Panc1 (cell line): ENCODE measurements at regions not wholly inside any gene's neighbourhood (a gene's known extent, or its start where the extent isn't known, plus 50 kb on each side); places are given as distances from the start of the nearest gene placed in this dataset.

Source experiments
- ATAC-seq: fragments of 200-7000 bp; cut with Tn5 transposase; 2 replicates; pipeline ENCODE4 v1.9.1; 2020; ENCODE audit warnings: mild to moderate bottlenecking, moderate library complexity
- BruUV-seq: library from RNA; stranded (reverse); fragments of 400-500 nt; replicated peaks from 2 replicates; lab custom pipeline; 2021; lab: Mats Ljungman, UMichigan
- CTCF ChIA-PET: fragments of 300-600 bp; sonication (Branson Sonifier 250); formaldehyde crosslinking; loops from one replicate; lab custom pipeline; 2022; ENCODE audit warnings: antibody characterized with exemption; lab: Charles Lee
- POLR2A ChIA-PET: fragments of 300-600 bp; sonication (Branson Sonifier 250); formaldehyde crosslinking; loops from one replicate; lab custom pipeline; 2022; ENCODE audit warnings: antibody characterized with exemption; lab: Charles Lee
- DNase-seq: peaks from one replicate; pipeline ENCODE4 v3.0.0-alpha.2; 2010; ENCODE audit warnings: low read depth, low spot score
- H3K27ac ChIP-seq: 2 replicates; pipeline ENCODE4 v1.5.1; 2011; ENCODE audit warnings: mild to moderate bottlenecking, low read length, inconsistent platforms
- H3K27me3 ChIP-seq: fragments of 200-500 bp; sonication (Bioruptor generic); 2 replicates; pipeline ENCODE4 v1.6.0; 2014; ENCODE audit warnings: low read length, inconsistent platforms; ENCODE audit not compliant: control insufficient read depth, insufficient read depth
- H3K36me3 ChIP-seq: fragments of 200-500 bp; sonication (Bioruptor generic); 2 replicates; pipeline ENCODE4 v1.5.1; 2014; ENCODE audit warnings: inconsistent platforms, mild to moderate bottlenecking, low read length, moderate library complexity; ENCODE audit not compliant: control insufficient read depth, insufficient read depth
- H3K4me1 ChIP-seq: 2 replicates; pipeline ENCODE4 v1.5.1; 2011; ENCODE audit warnings: inconsistent platforms, mild to moderate bottlenecking, low read length, moderate library complexity; ENCODE audit not compliant: control insufficient read depth, insufficient read depth
- H3K4me3 ChIP-seq, 2 experiments: 2 replicates each; pipeline ENCODE4 v1.5.1; 2011 to 2012; ENCODE audit warnings: low read depth in 2 of 2, low read length in 2 of 2, mild to moderate bottlenecking in 2 of 2, inconsistent platforms in 1 of 2, moderate library complexity in 1 of 2
- H3K9me3 ChIP-seq: fragments of 200-500 bp; sonication (Bioruptor generic); 2 replicates; pipeline ENCODE4 v1.5.1; 2014; ENCODE audit warnings: low read depth, mild to moderate bottlenecking, inconsistent platforms, low read length, moderate library complexity; ENCODE audit not compliant: control insufficient read depth, insufficient read depth
- POLR2AphosphoS5 ChIP-seq: IDR thresholded peaks from 2 replicates; pipeline ENCODE4 v1.6.1; 2012; ENCODE audit warnings: mild to moderate bottlenecking, low read depth, low read length, moderate library complexity
- SIN3A ChIP-seq: IDR thresholded peaks from 2 replicates; pipeline ENCODE4 v1.6.1; 2012; ENCODE audit warnings: low read depth, mild to moderate bottlenecking, low read length, moderate library complexity, borderline replicate concordance; ENCODE audit not compliant: insufficient read depth
- TCF7L2 ChIP-seq: IDR thresholded peaks from 2 replicates; pipeline ENCODE4 v1.6.1; 2011; ENCODE audit warnings: mild to moderate bottlenecking, low read depth, low read length, inconsistent platforms
- in situ Hi-C: cut with HindIII; loops from 2 replicates; pipeline ENCODE4 v1.10.0; 2016; ENCODE audit warnings: low sequenced_read_pairs, low pct_unique_long_range_greater_than_20kb
- intact Hi-C: fragments of 100-400 bp; cut with micrococcal nuclease; formaldehyde crosslinking; loops from one replicate; pipeline ENCODE4 v1.10.0; 2022; ENCODE audit not compliant: unreplicated experiment
- TF ChIP-seq, protein P1 (sequence below), 2 experiments: IDR thresholded peaks; 2 replicates each; pipeline ENCODE4 v1.6.1; 2011 to 2012; ENCODE audit warnings: low read depth in 2 of 2, control low read depth in 1 of 2, low read length in 1 of 2, mild to moderate bottlenecking in 1 of 2, moderate library complexity in 1 of 2; ENCODE audit not compliant: insufficient read depth in 1 of 2
- TF ChIP-seq, protein P2 (sequence below): fragments of 450-650 bp; IDR thresholded peaks from 2 replicates; pipeline ENCODE4 v1.5.1; 2017; ENCODE audit warnings: mild to moderate bottlenecking

DNA sequence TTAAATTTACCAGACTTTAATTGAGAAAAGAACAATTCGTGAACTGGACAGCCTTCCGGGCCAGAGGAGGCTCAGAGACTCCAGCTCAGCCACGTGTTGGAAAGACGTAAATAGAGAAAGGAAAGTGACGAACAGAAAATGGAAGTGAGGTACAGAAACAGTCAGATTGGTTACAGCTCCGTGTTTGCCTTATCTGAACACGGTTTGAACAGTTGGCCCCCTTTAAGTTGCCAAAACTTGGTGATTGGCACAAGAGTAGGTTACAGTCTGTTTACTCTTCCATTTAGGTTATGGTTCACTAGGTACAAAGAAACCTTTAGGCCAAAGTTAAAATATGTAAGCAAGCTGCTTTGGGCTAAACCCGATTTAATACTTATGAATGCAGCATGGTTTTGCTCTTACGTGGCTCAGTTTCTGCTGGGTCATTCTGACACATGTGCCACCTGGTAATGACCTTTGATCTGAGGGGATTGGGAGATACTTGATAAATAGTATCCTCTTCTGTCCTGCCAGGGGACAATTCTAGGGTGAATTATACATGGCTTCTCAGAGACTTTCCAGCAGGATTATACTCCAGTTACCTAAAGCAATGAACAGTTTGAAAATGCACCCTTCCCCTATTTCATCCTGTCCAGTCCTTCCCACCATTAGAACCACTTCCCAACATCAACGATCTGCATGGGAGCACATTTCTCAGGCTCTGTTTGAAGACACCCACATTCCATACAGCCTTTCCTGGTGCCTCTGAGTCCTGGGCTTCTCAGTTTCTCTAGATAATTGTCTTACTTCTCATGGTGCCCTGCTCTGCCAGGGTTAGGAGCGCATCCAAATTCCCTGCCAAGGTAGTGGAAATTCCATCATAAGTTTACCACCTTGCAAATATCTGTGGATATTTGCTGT lies 65.1 kb upstream of the TGIF1 start:
- no TSS peak for BruUV-seq
- Histone ChIP-seq H3K4me1 (peaks cover 6% of the 10 kb centered on the region; the same call in 1 of the 2 replicates), H3K4me3 (no peak overlapping the region), H3K27me3 (no peaks in the 10 kb centered on the region), H3K27ac (peak overlapping the region; percentile 74), H3K36me3 (no peaks in the 10 kb centered on the region), H3K9me3 (peaks cover 17% of the 10 kb centered on the region; the same call in 1 of the 2 replicates)
- in situ Hi-C loops (no loop called here), intact Hi-C loops (no loop called here)
- POLR2A ChIA-PET: interaction anchor here (0.6 kb wide), 1 partner anchor 63 kb away, joined by 7 read pairs; no protein-coding TSS in a partner anchor
- no peak for DNase-seq
- CTCF ChIA-PET: no interaction called here
- peak; percentile 44 for ATAC-seq
- TF ChIP-seq POLR2AphosphoS5 (no peak), SIN3A (no peak), TCF7L2 (no peak)
- TF ChIP-seq, protein P1, sequence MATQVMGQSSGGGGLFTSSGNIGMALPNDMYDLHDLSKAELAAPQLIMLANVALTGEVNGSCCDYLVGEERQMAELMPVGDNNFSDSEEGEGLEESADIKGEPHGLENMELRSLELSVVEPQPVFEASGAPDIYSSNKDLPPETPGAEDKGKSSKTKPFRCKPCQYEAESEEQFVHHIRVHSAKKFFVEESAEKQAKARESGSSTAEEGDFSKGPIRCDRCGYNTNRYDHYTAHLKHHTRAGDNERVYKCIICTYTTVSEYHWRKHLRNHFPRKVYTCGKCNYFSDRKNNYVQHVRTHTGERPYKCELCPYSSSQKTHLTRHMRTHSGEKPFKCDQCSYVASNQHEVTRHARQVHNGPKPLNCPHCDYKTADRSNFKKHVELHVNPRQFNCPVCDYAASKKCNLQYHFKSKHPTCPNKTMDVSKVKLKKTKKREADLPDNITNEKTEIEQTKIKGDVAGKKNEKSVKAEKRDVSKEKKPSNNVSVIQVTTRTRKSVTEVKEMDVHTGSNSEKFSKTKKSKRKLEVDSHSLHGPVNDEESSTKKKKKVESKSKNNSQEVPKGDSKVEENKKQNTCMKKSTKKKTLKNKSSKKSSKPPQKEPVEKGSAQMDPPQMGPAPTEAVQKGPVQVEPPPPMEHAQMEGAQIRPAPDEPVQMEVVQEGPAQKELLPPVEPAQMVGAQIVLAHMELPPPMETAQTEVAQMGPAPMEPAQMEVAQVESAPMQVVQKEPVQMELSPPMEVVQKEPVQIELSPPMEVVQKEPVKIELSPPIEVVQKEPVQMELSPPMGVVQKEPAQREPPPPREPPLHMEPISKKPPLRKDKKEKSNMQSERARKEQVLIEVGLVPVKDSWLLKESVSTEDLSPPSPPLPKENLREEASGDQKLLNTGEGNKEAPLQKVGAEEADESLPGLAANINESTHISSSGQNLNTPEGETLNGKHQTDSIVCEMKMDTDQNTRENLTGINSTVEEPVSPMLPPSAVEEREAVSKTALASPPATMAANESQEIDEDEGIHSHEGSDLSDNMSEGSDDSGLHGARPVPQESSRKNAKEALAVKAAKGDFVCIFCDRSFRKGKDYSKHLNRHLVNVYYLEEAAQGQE (IDR thresholded peaks at IDR 0.05; ENCODE audit: insufficient read depth in 1 of 2, low read depth in 2 of 2, low read length in 1 of 2): no peak
- TF ChIP-seq, protein P2, sequence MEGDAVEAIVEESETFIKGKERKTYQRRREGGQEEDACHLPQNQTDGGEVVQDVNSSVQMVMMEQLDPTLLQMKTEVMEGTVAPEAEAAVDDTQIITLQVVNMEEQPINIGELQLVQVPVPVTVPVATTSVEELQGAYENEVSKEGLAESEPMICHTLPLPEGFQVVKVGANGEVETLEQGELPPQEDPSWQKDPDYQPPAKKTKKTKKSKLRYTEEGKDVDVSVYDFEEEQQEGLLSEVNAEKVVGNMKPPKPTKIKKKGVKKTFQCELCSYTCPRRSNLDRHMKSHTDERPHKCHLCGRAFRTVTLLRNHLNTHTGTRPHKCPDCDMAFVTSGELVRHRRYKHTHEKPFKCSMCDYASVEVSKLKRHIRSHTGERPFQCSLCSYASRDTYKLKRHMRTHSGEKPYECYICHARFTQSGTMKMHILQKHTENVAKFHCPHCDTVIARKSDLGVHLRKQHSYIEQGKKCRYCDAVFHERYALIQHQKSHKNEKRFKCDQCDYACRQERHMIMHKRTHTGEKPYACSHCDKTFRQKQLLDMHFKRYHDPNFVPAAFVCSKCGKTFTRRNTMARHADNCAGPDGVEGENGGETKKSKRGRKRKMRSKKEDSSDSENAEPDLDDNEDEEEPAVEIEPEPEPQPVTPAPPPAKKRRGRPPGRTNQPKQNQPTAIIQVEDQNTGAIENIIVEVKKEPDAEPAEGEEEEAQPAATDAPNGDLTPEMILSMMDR: no peak

DNA sequence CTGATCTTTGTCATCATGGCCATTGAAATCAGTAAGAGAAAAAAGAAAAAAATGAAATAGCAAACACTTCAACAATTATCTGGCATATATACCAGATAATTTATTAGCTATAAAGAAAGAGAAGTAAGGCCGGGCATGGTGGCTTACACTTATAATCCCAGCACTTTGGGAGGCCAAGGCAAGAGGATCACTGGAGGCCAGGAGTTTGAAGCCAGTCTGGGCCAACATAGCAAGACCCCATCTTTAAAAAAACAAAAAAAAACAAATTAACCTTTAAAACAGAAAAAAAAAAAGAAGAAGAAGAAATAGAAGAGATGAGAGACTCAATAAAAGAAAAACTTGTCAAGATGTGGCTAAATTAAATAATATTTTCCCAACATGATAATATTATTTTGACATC lies 61.6 kb upstream of the TGIF1 start:
- Histone ChIP-seq H3K4me1 (peaks cover 6% of the 10 kb centered on the region; the same call in 1 of the 2 replicates), H3K27ac (peak overlapping the region; percentile 52; the same call in 1 of the 2 replicates), H3K4me3 (no peak overlapping the region), H3K36me3 (no peaks in the 10 kb centered on the region), H3K27me3 (no peaks in the 10 kb centered on the region), H3K9me3 (peaks cover 21% of the 10 kb centered on the region; the same call in 1 of the 2 replicates)
- DNase-seq: no peak
- ATAC-seq: no peak
- TF ChIP-seq, protein P2: no peak
- in situ Hi-C loops (no loop called here), intact Hi-C loops (loop anchor here (2.0 kb wide), 1 partner anchor 20 kb away; no protein-coding TSS in a partner anchor)
- CTCF ChIA-PET: no interaction called here
- BruUV-seq: no TSS peak
- POLR2A ChIA-PET: no interaction called here
